GM18870 (cell line): ENCODE measurements at regions not wholly inside any gene's neighbourhood (a gene's known extent, or its start where the extent isn't known, plus 50 kb on each side); places are given as distances from the start of the nearest gene placed in this dataset.

Experiments used
- ATAC-seq: cut with Tn5 transposase; IDR thresholded peaks from one replicate; pipeline ENCODE4 v1.9.1; 2021; ENCODE audit warnings: moderate library complexity; ENCODE audit not compliant: unreplicated experiment

DNA sequence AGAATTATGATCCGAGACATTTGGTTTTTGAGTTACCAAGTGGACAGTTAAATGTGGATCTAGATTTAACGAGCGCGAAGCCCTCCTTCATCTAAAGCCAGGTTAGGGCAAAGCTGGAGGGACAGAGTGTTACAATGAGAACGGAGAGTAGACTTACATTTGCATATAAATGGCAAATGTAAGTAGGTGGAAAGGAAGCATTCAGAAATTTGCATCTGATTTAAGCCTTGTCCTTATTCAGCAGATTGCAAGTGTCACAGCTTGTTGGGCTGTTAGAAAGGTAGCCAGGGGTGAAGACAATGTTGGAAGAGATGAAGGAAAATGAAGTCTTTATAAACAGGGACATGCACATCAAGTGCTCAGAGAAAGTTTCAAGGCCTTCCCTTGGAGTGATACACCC, 806.2 kb downstream of the GALC start:
- ATAC-seq, result no peak

DNA sequence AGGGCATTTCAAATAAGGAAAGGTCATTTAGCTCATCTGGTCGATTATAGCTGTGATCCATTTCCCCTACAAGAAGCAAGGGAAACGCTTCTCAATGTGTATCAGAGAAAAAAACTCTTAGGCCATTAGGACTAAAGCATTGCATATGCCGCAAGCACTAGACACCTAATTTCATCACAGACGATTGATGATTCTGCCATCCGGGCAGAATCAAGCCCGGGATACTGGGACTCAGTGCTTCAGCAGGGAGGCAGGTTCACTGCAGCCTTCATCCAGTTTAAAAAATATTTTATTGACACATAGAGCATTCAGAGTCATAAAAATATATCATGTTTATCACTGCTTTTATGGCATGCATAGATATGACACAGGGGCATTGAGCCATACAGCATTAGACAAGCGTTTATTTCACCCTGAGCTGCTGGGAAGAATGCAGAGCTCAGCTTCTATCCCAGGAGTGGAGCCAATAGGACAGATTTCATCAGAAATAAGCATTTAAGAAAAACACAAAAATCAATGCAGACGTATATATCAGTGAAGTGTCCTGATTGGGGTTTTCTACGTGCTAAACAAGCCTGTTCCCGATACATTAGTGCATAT, 806.9 kb downstream of the GALC start:
- no peak for ATAC-seq

DNA sequence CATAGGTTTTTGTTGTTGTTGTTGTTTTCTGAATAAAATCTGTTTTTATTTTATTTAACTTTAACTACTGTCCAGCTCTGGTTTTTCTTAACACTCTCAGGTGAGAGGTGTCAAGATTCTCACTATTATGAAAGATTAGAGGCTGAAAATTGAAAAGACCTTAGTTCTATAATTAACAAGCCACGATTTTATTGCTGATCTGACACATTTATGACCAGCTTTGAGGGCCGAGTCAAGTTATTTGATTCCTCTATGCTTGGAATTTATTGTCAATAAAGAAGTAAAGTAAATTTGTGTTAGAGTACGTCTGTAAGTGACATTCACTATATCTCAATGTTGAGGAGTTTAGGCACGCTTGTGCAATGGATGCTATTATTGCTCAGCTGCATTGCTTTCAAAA, 808.8 kb downstream of the GALC start:
- ATAC-seq, result no peak

DNA sequence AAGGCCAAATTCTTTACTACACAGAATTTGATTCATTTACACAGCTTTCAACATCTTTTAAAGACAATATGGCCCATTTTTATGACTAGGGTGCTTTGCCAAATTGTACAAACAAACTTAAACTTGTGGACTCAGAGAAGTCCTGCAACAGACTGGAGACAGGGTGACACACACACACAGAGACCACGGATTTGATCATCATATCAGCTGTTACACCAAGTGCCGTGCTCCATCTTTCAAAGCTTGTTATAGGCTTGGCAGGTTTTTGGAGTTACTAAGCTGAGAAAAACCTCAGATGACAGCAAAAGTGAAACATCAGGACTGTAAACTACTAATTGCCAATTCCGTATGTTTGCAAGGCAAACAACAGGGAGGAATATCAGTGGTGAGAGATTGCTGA, 811.7 kb downstream of the GALC start:
- ATAC-seq, result no peak

DNA sequence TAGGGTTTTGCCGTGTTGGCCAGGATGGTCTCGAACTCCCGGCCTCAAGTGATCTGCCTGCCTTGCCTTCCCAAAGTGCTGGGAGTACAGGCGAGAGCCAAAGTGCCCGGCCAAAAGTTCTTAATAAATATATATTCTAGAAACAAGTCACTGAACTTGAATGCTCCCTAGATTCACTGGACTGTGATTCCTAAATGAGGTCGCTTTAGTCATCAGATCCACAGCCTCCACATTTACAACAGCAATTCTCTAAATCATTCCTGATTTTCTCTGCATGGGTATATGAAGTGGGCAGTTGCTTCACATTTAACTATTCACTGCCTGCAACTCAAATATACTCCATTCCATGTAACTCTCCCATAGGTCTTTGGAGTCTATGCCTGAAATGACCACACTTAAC, 813.0 kb downstream of the GALC start:
- ATAC-seq, result no peak

- no peak for ATAC-seq
Observed at GRCh38 chr14:87178277-87178676, 814.7 kb downstream of the GALC start.

DNA sequence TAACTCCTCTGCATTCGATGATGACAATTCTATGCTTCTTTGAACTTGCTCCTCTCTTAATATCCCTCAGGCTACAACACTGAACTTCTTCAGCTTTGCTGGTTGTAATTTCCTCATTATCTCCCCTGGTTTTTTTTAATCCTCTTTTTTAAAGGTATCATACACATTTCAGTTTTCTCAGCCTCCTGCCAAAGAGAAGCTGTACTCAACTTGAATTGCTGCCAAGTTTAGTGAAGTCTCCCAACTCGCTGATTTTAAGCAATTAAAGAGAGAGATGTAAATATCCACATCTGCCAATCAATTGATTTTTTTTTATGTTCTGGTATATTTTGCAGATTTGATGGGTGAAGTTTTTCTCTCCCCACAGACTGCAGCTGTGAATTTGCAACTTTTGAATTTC, 817.8 kb downstream of the GALC start:
- no peak for ATAC-seq

- no peak for ATAC-seq
Observed at GRCh38 chr14:87171141-87171540, 821.8 kb downstream of the GALC start.

DNA sequence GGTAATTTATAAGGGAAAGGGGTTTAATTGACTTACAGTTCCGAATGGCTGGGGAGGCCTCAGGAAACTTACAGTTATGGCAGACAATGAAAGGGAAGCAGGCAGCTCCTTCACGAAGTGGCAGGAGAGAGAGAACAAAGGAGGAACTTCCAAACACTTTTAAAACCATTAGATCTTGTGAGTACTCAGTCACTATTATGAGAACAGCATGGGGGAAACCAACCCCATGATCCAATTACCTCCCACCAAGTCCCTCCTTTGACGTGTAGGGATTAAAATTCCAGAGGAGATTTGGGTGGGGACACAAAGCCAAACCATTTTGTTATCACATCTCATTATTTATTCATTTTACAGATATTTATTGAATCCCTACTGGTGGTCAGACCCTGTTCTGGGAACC, 822.8 kb downstream of the GALC start:
- no peak for ATAC-seq

- ATAC-seq, result no peak
Observed at GRCh38 chr14:87169362-87169761, 823.6 kb downstream of the GALC start.

DNA sequence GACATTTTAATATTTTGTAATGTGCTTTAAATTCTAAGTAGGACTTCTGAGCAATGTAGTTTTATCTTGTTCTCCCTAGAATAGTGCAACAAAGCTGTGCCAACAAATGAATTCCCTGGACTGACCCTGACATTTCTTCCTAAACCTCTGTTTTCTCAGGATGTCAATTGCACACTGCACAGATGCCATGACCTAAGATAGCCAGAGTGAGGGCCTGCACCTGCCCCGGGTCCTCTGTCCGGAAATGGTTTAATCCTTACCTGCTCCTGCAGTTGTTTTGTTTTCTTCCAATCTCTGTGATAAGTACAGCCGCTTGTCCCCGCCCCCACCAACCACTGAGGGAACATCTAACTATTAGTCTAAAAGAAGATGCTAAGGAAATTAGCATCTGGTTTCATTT, 831.5 kb downstream of the GALC start:
- no peak for ATAC-seq

- no peak for ATAC-seq
Observed at GRCh38 chr14:87160989-87161388, 832.0 kb downstream of the GALC start.

DNA sequence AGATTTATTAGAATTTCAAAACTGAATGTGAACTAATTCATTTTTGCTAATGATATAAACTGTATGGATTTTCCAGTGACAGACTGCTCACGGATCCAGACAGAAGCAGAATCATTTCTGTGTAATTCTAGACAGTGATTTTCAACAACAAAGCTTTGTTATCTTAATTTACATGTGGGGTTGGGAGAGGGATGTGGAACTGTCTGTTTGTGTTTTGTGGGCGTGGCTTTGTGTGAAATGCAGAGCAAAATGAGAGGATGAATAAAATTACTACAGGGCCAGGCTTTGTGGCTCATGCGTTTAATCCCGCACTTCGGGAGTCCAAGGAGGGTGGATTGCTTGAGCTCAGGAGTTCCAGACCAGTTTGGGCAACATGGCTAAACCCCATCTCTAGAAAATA, 834.7 kb downstream of the GALC start:
- no peak for ATAC-seq

DNA sequence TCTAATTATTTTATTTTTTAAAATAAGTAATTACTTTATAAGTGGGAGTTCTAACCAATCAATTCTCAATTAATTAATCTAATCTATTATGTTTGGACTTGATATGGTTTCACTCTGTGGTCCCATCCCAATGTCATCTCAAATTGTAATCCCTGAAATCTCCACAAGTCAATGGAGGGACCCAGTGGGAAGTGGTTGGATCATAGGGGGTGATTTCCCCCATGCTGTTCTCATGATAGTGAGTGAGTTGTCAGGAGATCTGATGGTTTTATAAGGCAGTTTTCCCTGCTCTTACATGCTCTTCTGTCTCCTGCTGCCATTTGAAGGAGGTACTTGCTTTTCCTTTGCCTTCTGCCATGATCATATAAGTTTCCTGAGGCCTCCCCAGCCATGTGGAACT, 836.1 kb downstream of the GALC start:
- no peak for ATAC-seq

DNA sequence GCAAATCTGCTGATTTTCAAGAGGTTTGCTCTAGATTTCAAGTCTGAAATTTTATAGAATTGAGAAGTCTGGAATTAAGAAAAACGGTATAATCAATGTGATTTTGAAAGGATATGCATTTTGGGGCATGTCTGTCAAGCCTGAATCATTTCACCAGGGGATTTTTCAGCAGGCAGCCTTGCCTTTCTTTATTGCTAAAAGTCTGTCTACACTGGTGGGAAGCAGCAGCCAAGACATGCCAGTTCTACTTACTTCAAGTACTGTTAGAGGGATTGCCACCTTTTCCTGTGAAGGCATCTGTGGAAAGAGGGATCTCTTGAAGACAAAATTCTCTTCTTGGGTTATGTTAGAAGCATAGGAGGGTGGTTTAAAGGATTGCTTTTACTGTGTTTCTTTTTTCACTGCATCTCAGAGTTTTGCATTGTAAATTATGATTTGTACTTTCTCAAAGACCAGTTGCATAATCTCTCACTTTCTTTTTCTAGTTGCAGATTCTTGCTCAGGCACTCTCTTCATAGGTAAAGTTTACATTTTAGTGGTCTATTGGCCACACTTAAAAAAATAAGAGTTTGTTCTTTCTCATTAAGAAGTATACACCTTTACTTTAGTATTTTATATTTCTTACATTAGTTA, 837.0 kb downstream of the GALC start:
- no peak for ATAC-seq

- ATAC-seq, result no peak
Observed at GRCh38 chr14:87153901-87154300, 839.1 kb downstream of the GALC start.

DNA sequence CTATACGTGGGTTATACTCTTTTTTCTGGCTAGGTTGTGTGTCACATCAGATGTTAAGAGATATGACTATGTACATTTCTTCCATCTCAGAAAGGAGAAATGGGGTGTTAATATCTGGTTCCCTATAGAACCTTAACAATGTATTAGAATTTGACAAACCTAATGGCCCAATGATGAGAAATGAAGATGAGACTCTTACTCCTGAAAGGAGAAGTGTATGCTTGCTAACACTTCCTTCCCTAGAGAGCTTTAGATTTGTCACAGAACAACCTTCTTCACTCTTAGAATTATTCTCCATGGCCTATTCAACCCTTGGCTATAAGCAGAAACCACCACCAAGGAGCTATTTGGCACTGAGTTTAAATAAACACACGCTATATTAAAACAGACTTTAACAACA, 839.6 kb downstream of the GALC start:
- no peak for ATAC-seq

- no peak for ATAC-seq
Observed at GRCh38 chr14:87152693-87153092, 840.3 kb downstream of the GALC start.

- no peak for ATAC-seq
Observed at GRCh38 chr14:87149583-87150354, 843.2 kb downstream of the GALC start.

GRCh38 chr14:87148655-87149054, 844.3 kb downstream of the GALC start:
- no peak for ATAC-seq

DNA sequence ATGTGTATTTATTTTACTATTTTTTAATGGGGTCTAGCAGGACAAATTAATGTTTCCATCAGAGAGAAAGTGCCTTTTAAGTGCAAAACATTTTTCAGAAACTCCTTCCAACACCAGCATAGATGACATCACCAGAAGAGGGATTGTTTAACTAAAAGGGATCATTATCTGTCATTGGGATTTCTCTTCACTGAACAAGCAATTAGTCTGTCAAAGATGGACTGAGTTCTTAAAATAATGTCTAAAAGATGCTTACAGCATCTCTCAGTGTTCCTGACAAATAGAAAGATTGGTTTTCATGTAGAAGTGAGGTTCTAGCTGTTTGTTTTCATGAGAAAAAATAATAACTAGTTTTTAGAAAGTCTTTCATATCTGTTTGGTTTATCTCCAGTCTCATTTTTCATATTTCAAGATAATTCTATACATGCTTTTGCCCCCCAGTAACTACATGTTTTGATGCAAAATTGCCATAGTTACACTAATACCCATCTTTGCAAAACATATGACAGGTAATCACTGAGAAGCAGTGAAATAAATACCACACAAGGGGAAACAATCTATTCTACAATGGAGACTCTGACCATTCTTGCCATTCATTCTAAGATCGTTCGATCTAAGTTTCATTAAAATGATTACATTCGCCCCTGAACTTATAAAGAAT, 850.3 kb downstream of the GALC start:
- no peak for ATAC-seq

DNA sequence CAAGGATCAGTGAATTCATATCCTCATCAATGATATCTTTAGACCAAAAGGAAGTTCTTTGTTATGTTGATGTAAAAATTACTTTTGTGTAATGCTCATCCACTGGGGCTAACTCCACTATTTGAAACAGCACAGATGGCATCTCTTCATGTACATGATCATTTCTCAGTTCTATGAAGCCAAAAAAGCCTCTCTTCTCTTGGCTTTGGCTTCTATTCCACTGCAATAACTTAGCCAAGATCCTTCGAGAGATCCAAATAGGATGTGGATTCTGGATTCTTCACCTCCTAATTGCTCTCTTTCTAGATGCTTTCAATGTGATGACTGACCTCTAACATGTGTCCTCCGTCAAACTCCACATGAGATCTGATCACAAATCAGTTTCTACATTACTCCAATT, 851.2 kb downstream of the GALC start:
- ATAC-seq, result no peak
